GM20000 (cell line): ENCODE measurements at regions not wholly inside any gene's neighbourhood (a gene's known extent, or its start where the extent isn't known, plus 50 kb on each side); places are given as distances from the start of the nearest gene placed in this dataset.

ENCODE experiments used
- DNase-seq: peaks from one replicate; pipeline ENCODE4 v3.0.0; 2012; ENCODE audit warnings: low spot score
- CTCF ChIP-seq: IDR thresholded peaks from 2 replicates; pipeline ENCODE4 v1.5.1; 2012; ENCODE audit warnings: mild to moderate bottlenecking, control low read depth; ENCODE audit errors: extremely low read depth, missing control alignments

DNA sequence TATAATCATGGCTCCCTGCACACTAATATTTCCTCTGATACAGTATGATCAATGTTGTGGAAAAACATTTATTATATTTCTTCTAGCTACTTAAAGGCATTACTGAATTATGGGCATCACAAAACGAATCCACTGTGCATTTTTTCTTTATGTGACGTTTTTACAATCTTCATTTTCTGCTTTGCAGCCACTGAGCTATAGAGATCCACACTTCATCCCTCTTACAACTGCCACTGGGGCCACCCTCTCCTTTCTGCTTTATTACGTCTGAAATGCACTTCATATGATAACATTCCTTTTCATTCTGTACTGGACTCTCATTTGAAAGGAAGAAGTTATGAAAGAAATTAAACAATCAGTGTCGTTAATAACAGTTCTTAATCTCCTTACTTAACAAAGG, 394.5 kb upstream of the HNRNPA3 start:
- no peak for TF ChIP-seq CTCF
- no peak for DNase-seq

DNA sequence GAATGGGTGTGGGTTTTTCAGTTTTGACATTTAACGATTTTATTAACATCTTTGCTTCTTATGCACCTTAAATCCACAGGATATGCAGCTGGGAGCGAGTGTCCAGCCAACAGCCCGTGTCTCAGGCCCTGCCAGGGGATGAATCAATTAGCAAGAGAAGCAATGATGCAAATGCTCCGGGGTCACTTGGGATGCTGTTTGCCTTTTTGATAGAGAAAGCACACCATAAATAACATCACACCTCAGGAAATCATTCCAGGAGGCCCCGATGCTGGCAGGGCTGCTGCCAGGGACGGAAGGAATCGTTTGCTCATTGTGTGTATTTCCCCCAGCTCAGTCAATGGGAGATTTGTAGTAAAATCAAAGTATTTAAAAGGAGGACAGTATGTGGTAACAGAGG, 394.0 kb upstream of the HNRNPA3 start:
- TF ChIP-seq CTCF = no peak
- DNase-seq = no peak

DNA sequence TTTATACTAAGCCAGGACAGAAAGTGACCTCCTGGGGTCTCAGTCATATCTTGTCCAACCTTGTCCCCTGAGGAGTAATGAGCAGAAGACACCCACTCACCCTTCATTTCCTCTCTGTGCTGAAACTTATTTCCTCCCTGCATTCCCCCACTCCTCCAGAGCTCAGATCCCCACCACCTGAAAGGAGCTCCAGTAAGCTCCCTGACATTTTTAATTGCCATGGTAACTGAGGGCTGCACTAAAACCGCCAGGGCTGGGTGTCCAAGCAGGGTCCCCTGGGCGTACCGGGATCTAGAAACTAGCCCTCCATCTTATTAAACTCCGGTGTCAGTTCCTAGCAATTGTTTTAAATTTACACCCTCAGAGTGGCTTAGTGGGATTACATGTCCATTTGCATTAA, 393.3 kb upstream of the HNRNPA3 start:
- DNase-seq = no peak
- TF ChIP-seq CTCF = no peak

DNA sequence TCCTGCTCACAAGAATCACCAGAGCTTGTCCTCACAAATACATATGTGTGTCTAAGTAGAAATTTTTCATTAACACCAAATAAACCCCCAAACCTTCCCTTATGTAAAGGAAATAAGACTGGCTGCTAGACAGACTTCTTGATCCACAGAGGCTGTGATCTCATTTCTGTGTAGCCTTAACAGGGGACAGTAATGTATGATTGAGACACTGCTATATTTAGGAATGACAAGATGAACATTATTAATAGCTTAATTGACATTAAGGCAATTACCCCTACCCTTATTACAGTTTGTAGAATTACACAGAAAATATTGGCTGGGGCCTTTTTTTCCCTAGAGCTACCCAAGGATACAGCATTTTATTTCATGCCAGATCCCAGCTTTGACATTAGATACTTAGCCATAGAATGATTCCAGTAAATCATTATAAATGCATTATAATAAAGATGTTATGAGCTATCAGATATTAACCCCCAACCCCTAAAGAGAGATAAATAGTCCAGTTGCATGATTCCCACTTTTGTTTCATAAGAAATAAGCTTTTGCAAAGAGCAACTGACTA, 392.1 kb upstream of the HNRNPA3 start:
- no peak for DNase-seq
- TF ChIP-seq CTCF = no peak

GRCh38 chr2:176821350-176821749, 391.2 kb upstream of the HNRNPA3 start:
- no peak for TF ChIP-seq CTCF
- DNase-seq = no peak

GRCh38 chr2:176822060-176822459, 390.5 kb upstream of the HNRNPA3 start:
- no peak for DNase-seq
- TF ChIP-seq CTCF = no peak

DNA sequence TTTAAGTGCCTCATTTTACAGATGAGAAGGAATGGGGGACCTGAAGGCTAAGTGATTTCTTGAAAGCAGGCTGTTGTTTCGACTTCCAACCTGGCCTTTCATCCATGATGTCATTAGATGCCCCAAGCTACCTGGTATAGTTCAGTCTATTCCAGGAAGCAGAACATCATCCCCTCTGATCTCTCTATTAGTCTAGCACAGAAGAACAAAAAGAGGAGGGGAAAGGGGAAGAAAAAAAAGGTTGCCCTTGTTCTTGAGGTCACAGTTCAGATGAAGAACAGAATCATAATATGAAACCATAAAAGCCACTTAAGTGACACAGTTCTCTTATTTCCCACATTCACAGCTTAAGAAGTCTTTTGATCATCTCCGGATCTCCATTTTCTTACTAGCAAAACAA, 386.2 kb upstream of the HNRNPA3 start:
- TF ChIP-seq CTCF = no peak
- no peak for DNase-seq
